ENCODE measurements at regions not wholly inside any gene's neighbourhood (a gene's known extent, or its start where the extent isn't known, plus 50 kb on each side); places are given as distances from the start of the nearest gene placed in this dataset.

- in situ Hi-C loops (cut with MboI; ENCODE audit: low sequenced_read_pairs), result no loop called here
- no peaks in the 10 kb centered on the region for H3K4me1 ChIP-seq
- no peak for DNase-seq (ENCODE audit: low spot score in 2 of 2)
- H3K36me3 ChIP-seq (replicated peaks), result no peaks in the 10 kb centered on the region
- no peaks in the 10 kb centered on the region for H3K9me3 ChIP-seq
- H3K27me3 ChIP-seq (ENCODE audit: low read depth), result no peaks in the 10 kb centered on the region
- no peak overlapping the region for H3K4me3 ChIP-seq
These were observed 327.2 kb upstream of the TSHZ3 start for GRCh38 chr19:31676271-31677004.

DNA sequence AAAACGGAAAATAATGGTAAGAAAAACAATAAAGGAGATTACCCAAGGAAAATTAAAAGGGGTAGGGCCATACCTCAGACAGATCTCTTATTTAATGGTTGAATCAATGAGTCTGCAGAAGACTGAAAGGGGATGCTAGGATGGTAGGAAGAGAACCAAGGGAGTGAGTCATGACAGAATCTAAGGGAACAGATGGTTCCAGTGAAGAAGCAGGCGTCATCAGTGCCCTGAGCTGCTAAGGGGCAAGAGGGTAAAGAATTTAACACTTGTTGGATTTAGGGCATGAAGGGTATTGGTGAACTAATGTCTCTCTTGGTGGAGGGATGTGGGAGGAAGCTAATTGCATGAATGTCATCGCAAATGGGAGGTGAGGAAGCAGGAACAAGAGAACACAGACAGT lies 329.2 kb upstream of the TSHZ3 start:
- no peak for DNase-seq (ENCODE audit: low spot score in 2 of 2)
- Histone ChIP-seq H3K4me1 (no peaks in the 10 kb centered on the region), H3K27me3 (ENCODE audit: low read depth) (no peaks in the 10 kb centered on the region), H3K36me3 (replicated peaks) (no peaks in the 10 kb centered on the region), H3K4me3 (no peak overlapping the region), H3K9me3 (no peaks in the 10 kb centered on the region)
- in situ Hi-C loops (cut with MboI; ENCODE audit: low sequenced_read_pairs), result no loop called here

- Histone ChIP-seq H3K9me3 (no peaks in the 10 kb centered on the region), H3K36me3 (replicated peaks) (no peaks in the 10 kb centered on the region), H3K4me1 (no peaks in the 10 kb centered on the region), H3K27me3 (ENCODE audit: low read depth) (no peaks in the 10 kb centered on the region), H3K4me3 (no peak overlapping the region)
- no peak for DNase-seq (ENCODE audit: low spot score in 2 of 2)
- in situ Hi-C loops (cut with MboI; ENCODE audit: low sequenced_read_pairs), result no loop called here
These were observed 331.9 kb upstream of the TSHZ3 start for GRCh38 chr19:31681121-31681520.

DNA sequence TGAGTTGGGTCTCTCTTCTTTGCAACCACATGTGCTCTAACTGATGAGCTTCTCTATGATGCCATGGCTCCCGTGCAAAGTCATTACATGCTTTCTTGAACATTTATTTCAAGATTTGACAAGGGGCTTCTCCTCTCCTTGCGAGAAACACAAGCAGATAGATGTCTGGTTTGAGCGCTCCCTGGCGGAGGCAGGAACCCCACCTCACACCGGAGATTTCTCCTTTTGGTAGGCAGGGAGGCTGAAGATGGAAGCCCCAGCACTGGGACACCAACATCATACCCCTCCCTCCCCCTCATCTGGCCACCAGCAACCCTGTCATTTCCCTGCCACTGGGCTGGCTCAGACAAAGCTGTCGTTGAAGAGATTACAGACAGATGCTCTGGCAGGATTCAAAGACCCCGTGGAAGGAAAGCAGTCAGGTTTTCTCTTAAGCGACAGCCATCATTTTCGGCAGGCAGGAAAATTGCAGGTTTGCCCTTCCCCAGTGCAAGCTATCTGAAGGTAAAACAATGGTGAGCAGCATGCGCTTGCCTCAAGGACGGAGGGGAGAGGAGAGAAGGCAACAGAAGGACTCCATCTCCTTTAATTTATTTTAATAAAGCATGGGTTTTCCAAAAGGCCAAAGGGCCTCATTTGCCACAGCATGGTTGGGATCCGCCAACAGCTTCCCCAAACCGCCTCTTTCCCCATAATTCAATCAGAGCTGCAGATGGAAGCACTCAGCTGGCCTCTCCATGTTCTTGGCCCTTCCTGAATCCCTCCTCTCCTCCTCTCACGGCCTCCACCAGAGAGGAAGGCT lies 344.1 kb upstream of the TSHZ3 start:
- Histone ChIP-seq H3K36me3 (replicated peaks) (no peaks in the 10 kb centered on the region), H3K4me3 (no peak overlapping the region), H3K9me3 (no peaks in the 10 kb centered on the region), H3K4me1 (no peaks in the 10 kb centered on the region), H3K27me3 (ENCODE audit: low read depth) (no peaks in the 10 kb centered on the region)
- no peak for DNase-seq (ENCODE audit: low spot score in 2 of 2)
- in situ Hi-C loops (cut with MboI; ENCODE audit: low sequenced_read_pairs), result no loop called here

GRCh38 chr19:31693933-31694269 lies 344.7 kb upstream of the TSHZ3 start:
- DNase-seq (ENCODE audit: low spot score in 2 of 2), result no peak
- Histone ChIP-seq H3K36me3 (replicated peaks) (no peaks in the 10 kb centered on the region), H3K4me1 (no peaks in the 10 kb centered on the region), H3K27me3 (ENCODE audit: low read depth) (no peaks in the 10 kb centered on the region), H3K9me3 (no peaks in the 10 kb centered on the region), H3K4me3 (no peak overlapping the region)
- in situ Hi-C loops (cut with MboI; ENCODE audit: low sequenced_read_pairs), result no loop called here

DNA sequence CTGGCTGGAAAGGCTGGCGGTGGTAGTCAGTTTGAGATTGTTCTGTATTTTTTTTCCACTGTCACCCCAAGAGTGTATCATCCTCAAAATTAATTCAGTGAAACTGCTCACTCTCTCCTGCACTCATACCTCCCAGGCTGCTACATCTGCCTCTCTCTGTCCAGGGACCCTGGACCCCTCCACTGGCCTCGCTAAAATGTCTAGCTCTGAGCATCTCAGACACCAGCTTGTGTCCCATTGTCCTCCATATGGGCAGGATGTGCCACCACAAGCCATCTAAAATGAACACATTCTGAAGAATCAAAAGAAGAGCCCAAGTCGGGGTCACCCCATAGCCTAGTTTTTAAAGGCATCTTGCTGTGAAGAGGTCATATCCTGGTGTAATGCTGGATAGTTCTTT lies 345.5 kb upstream of the TSHZ3 start:
- Histone ChIP-seq H3K4me1 (no peaks in the 10 kb centered on the region), H3K27me3 (ENCODE audit: low read depth) (no peaks in the 10 kb centered on the region), H3K9me3 (no peaks in the 10 kb centered on the region), H3K36me3 (replicated peaks) (no peaks in the 10 kb centered on the region), H3K4me3 (no peak overlapping the region)
- DNase-seq (ENCODE audit: low spot score in 2 of 2), result no peak
- in situ Hi-C loops (cut with MboI; ENCODE audit: low sequenced_read_pairs), result no loop called here

- no peak overlapping the region for H3K4me3 ChIP-seq
- no peaks in the 10 kb centered on the region for H3K27me3 ChIP-seq (ENCODE audit: low read depth)
- H3K36me3 ChIP-seq (replicated peaks), result no peaks in the 10 kb centered on the region
- DNase-seq (ENCODE audit: low spot score in 2 of 2), result no peak
- no peaks in the 10 kb centered on the region for H3K4me1 ChIP-seq
- no peaks in the 10 kb centered on the region for H3K9me3 ChIP-seq
- in situ Hi-C loops (cut with MboI; ENCODE audit: low sequenced_read_pairs), result no loop called here
These were observed 350.2 kb upstream of the TSHZ3 start for GRCh38 chr19:31699421-31699820.

DNA sequence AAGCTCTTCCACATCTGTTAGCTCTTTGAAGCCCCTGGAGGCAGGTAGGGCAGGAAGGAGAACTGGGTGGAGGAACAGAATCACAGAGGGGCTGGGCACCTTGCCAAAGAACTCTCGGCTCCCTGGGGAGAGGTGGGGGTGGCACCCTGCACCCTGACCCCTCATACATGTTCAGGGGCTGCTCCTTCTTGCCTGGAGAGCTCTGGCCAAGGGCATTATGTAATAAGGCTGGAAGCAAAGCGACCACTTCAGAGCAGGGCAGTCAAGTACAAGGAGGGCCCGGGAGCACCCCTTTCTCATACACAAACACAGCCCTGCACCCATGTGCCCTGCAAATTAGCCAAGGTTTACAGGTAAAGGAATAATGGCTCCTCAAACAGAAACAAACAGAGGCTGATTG lies 351.9 kb upstream of the TSHZ3 start:
- in situ Hi-C loops (cut with MboI; ENCODE audit: low sequenced_read_pairs), result no loop called here
- no peak for DNase-seq (ENCODE audit: low spot score in 2 of 2)
- Histone ChIP-seq H3K27me3 (ENCODE audit: low read depth) (no peaks in the 10 kb centered on the region), H3K4me3 (no peak overlapping the region), H3K4me1 (no peaks in the 10 kb centered on the region), H3K36me3 (replicated peaks) (no peaks in the 10 kb centered on the region), H3K9me3 (no peaks in the 10 kb centered on the region)

GRCh38 chr19:31705656-31706055 lies 356.4 kb upstream of the TSHZ3 start:
- no peak for DNase-seq (ENCODE audit: low spot score in 2 of 2)
- in situ Hi-C loops (cut with MboI; ENCODE audit: low sequenced_read_pairs), result no loop called here
- no peak overlapping the region for H3K4me3 ChIP-seq

GRCh38 chr19:31706131-31706530 lies 356.9 kb upstream of the TSHZ3 start:
- in situ Hi-C loops (cut with MboI; ENCODE audit: low sequenced_read_pairs), result no loop called here
- DNase-seq (ENCODE audit: low spot score in 2 of 2), result no peak
- Histone ChIP-seq H3K4me3 (no peak overlapping the region), H3K4me1 (no peaks in the 10 kb centered on the region), H3K27me3 (ENCODE audit: low read depth) (no peaks in the 10 kb centered on the region), H3K36me3 (replicated peaks) (no peaks in the 10 kb centered on the region), H3K9me3 (no peaks in the 10 kb centered on the region)

More at GRCh38 chr19:31705656-31706055, 356.4 kb upstream of the TSHZ3 start:
- Histone ChIP-seq H3K4me1 (no peaks in the 10 kb centered on the region), H3K27me3 (ENCODE audit: low read depth) (no peaks in the 10 kb centered on the region), H3K36me3 (replicated peaks) (no peaks in the 10 kb centered on the region), H3K9me3 (no peaks in the 10 kb centered on the region)

- in situ Hi-C loops (cut with MboI; ENCODE audit: low sequenced_read_pairs), result no loop called here
- DNase-seq (ENCODE audit: low spot score in 2 of 2), result no peak
- Histone ChIP-seq H3K9me3 (no peaks in the 10 kb centered on the region), H3K36me3 (replicated peaks) (no peaks in the 10 kb centered on the region), H3K27me3 (ENCODE audit: low read depth) (no peaks in the 10 kb centered on the region), H3K4me3 (no peak overlapping the region), H3K4me1 (no peaks in the 10 kb centered on the region)
These were observed 357.7 kb upstream of the TSHZ3 start for GRCh38 chr19:31706691-31707620.

GRCh38 chr19:31708520-31708919 lies 359.3 kb upstream of the TSHZ3 start:
- Histone ChIP-seq H3K4me3 (no peak overlapping the region), H3K36me3 (replicated peaks) (no peaks in the 10 kb centered on the region), H3K27me3 (ENCODE audit: low read depth) (no peaks in the 10 kb centered on the region), H3K4me1 (no peaks in the 10 kb centered on the region), H3K9me3 (no peaks in the 10 kb centered on the region)
- in situ Hi-C loops (cut with MboI; ENCODE audit: low sequenced_read_pairs), result no loop called here
- DNase-seq (ENCODE audit: low spot score in 2 of 2), result no peak

- H3K27me3 ChIP-seq (ENCODE audit: low read depth), result no peaks in the 10 kb centered on the region
- in situ Hi-C loops (cut with MboI; ENCODE audit: low sequenced_read_pairs), result no loop called here
- DNase-seq (ENCODE audit: low spot score in 2 of 2), result no peak
- H3K4me3 ChIP-seq, result no peak overlapping the region
- no peaks in the 10 kb centered on the region for H3K9me3 ChIP-seq
- no peaks in the 10 kb centered on the region for H3K4me1 ChIP-seq
- no peaks in the 10 kb centered on the region for H3K36me3 ChIP-seq (replicated peaks)
These were observed 360.2 kb upstream of the TSHZ3 start for GRCh38 chr19:31709476-31709875.
